SU-DHL-6 (cell line): ENCODE measurements at regions not wholly inside any gene's neighbourhood (a gene's known extent, or its start where the extent isn't known, plus 50 kb on each side); places are given as distances from the start of the nearest gene placed in this dataset.

Source experiments
- H2AFZ ChIP-seq: fragments of 200-600 bp; sonication (generic); 2 replicates; pipeline ENCODE4 v1.6.1; 2014; ENCODE audit warnings: low read depth, mild to moderate bottlenecking, moderate library complexity, mixed read lengths, antibody characterized with exemption, low read length; ENCODE audit not compliant: severe bottlenecking
- H3F3A ChIP-seq: fragments of 200-600 bp; shearing (Covaris generic); 2 replicates; pipeline ENCODE4 v1.6.0; 2016; ENCODE audit warnings: antibody characterized with exemption, mild to moderate bottlenecking; ENCODE audit not compliant: insufficient read depth
- H3K27ac ChIP-seq: fragments of 200-600 bp; sonication (generic); 2 replicates; pipeline ENCODE4 v1.5.1; 2016; ENCODE audit warnings: low read depth, mild to moderate bottlenecking, low read length, moderate library complexity, mixed read lengths
- H3K27me3 ChIP-seq: fragments of 200-600 bp; sonication (generic), shearing (Covaris generic); 2 replicates; pipeline ENCODE4 v1.6.0; 2014; ENCODE audit warnings: mild to moderate bottlenecking, low read length
- H3K36me3 ChIP-seq: fragments of 200-600 bp; sonication (generic); 2 replicates; pipeline ENCODE4 v1.6.1; 2014; ENCODE audit warnings: mild to moderate bottlenecking, low read length, mixed read lengths
- H3K4me2 ChIP-seq: fragments of 300-600, 200-600 bp; shearing (Covaris generic), sonication (generic); 2 replicates; pipeline ENCODE4 v1.6.0; 2014; ENCODE audit warnings: low read length, low read depth, mild to moderate bottlenecking; ENCODE audit not compliant: poor library complexity, severe bottlenecking
- H3K4me3 ChIP-seq: fragments of 200-600 bp; sonication (generic); 2 replicates; pipeline ENCODE4 v1.5.1; 2014; ENCODE audit warnings: antibody characterized with exemption, low read length, mild to moderate bottlenecking, mixed read lengths; ENCODE audit not compliant: insufficient read depth, poor library complexity, severe bottlenecking
- H3K79me2 ChIP-seq: fragments of 200-600 bp; sonication (generic); 2 replicates; pipeline ENCODE4 v1.6.1; 2014; ENCODE audit warnings: mild to moderate bottlenecking, low read length, moderate library complexity; ENCODE audit not compliant: insufficient read depth
- H3K9ac ChIP-seq: fragments of 200-600 bp; sonication (generic); 2 replicates; pipeline ENCODE4 v1.7.0; 2014; ENCODE audit warnings: mild to moderate bottlenecking, low read length
- H3K9me2 ChIP-seq: fragments of 200-600 bp; sonication (generic); replicated peaks from 2 replicates; pipeline ENCODE4 v1.6.1; 2014; ENCODE audit warnings: low read length; ENCODE audit not compliant: insufficient read depth
- H3K9me3 ChIP-seq: fragments of 200-600 bp; sonication (generic); 2 replicates; pipeline ENCODE4 v1.6.1; 2014; ENCODE audit warnings: low read length, mixed read lengths; ENCODE audit not compliant: insufficient read depth
- H4K20me1 ChIP-seq: fragments of 200-600 bp; sonication (generic); 2 replicates; pipeline ENCODE4 v1.6.1; 2014; ENCODE audit warnings: low read depth, mild to moderate bottlenecking, antibody characterized with exemption, low read length, moderate library complexity, mixed read lengths
- EZH2phosphoT487 ChIP-seq: fragments of 200-600 bp; sonication (generic), shearing (Covaris generic); conservative IDR thresholded peaks from 2 replicates; pipeline ENCODE4 v1.6.1; 2018; ENCODE audit warnings: mild to moderate bottlenecking, antibody characterized with exemption, low read length, moderate library complexity, mixed read lengths
- TF ChIP-seq, protein P1 (sequence below): fragments of 200-600 bp; sonication (generic); IDR thresholded peaks from one replicate; pipeline ENCODE4 v1.5.1; 2017; ENCODE audit warnings: antibody characterized with exemption, mild to moderate bottlenecking, low read length, moderate library complexity; ENCODE audit not compliant: insufficient read depth, poor library complexity, severe bottlenecking

DNA sequence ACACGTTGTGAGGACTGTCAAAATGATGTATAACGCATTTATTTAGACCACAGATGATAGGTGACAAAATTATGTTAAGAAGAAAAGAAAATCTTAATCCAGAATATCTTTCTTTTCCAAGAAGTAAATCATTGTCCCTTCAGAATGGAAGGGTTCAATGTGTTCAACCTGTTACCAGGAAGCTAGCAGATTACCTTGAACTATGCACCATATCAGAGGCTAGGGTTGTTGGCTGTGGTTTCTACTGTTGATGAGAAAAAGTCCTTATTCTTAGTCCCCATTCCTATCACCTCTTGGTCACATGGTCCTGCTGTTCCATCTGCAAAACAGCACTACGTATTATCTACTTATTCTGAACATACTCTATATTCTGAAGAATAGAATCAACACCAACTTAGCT is 339.5 kb upstream of the CADM1 start:
- no peaks in the 10 kb centered on the region for H3K79me2 ChIP-seq
- no peaks in the 10 kb centered on the region for H3K9me2 ChIP-seq
- H3K9ac ChIP-seq = no peak overlapping the region
- no peaks in the 10 kb centered on the region for H3F3A ChIP-seq
- H3K27ac ChIP-seq = no peak overlapping the region
- H3K9me3 ChIP-seq = no peaks in the 10 kb centered on the region
- no peaks in the 10 kb centered on the region for H4K20me1 ChIP-seq
- no peak overlapping the region for H2AFZ ChIP-seq
- H3K27me3 ChIP-seq = no peaks in the 10 kb centered on the region
- no peaks in the 10 kb centered on the region for H3K36me3 ChIP-seq
- H3K4me2 ChIP-seq = no peak overlapping the region
- no peak for TF ChIP-seq EZH2phosphoT487
- TF ChIP-seq, protein P1, sequence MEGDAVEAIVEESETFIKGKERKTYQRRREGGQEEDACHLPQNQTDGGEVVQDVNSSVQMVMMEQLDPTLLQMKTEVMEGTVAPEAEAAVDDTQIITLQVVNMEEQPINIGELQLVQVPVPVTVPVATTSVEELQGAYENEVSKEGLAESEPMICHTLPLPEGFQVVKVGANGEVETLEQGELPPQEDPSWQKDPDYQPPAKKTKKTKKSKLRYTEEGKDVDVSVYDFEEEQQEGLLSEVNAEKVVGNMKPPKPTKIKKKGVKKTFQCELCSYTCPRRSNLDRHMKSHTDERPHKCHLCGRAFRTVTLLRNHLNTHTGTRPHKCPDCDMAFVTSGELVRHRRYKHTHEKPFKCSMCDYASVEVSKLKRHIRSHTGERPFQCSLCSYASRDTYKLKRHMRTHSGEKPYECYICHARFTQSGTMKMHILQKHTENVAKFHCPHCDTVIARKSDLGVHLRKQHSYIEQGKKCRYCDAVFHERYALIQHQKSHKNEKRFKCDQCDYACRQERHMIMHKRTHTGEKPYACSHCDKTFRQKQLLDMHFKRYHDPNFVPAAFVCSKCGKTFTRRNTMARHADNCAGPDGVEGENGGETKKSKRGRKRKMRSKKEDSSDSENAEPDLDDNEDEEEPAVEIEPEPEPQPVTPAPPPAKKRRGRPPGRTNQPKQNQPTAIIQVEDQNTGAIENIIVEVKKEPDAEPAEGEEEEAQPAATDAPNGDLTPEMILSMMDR = no peak
- no peak overlapping the region for H3K4me3 ChIP-seq

DNA sequence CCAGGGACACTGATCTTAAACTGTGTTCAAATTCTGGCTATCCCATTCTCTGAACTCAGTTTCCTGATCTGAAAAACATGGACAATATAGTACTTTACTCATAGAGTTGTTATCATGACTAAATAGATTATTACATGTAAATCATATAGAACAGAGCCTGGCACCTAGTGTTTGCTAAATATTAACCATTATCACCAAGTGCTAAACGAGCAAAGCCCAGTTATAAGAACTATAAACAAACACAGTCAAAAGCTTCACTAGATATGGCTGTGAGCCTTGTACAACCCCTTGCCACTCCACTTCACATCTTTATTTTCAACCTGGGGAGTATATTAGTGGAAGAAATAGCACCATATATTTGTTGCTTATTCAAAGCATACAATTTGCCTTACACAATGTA is 338.9 kb upstream of the CADM1 start:
- H3K27me3 ChIP-seq = no peaks in the 10 kb centered on the region
- H4K20me1 ChIP-seq = no peaks in the 10 kb centered on the region
- H3K79me2 ChIP-seq = no peaks in the 10 kb centered on the region
- H3K9me2 ChIP-seq = no peaks in the 10 kb centered on the region
- no peaks in the 10 kb centered on the region for H3K36me3 ChIP-seq
- TF ChIP-seq, protein P1 = no peak
- TF ChIP-seq EZH2phosphoT487 = no peak
- no peak overlapping the region for H3K4me2 ChIP-seq
- no peaks in the 10 kb centered on the region for H3K9me3 ChIP-seq
- no peak overlapping the region for H3K27ac ChIP-seq
- H2AFZ ChIP-seq = no peak overlapping the region
- no peak overlapping the region for H3K9ac ChIP-seq
- no peaks in the 10 kb centered on the region for H3F3A ChIP-seq
- no peak overlapping the region for H3K4me3 ChIP-seq

DNA sequence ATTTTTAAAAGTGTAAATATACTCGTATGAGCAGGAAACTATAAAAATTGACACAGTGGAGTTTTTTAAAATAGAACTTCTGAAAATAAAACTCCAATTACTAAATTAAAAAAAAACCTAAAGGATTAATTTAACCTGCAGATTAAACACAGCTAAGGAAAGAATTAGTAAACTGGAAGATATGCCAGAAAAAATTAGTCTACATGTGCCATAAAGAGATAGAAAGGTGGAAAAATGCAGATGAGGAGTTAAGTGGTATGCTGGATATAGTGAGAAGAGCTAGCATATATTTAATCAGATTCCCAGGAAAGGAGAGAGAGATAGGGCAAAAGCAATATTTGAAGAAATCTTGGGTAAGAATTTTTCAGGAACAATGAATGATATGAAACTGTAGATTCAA is 315.8 kb upstream of the CADM1 start:
- Histone ChIP-seq H3K79me2 (no peaks in the 10 kb centered on the region), H3K27me3 (no peaks in the 10 kb centered on the region), H4K20me1 (no peaks in the 10 kb centered on the region), H3K9ac (no peak overlapping the region), H3F3A (no peaks in the 10 kb centered on the region), H3K4me3 (no peak overlapping the region), H3K9me2 (no peaks in the 10 kb centered on the region), H3K4me2 (no peak overlapping the region), H2AFZ (no peak overlapping the region), H3K9me3 (no peaks in the 10 kb centered on the region), H3K27ac (no peak overlapping the region), H3K36me3 (no peaks in the 10 kb centered on the region)
- TF ChIP-seq, protein P1 = no peak
- no peak for TF ChIP-seq EZH2phosphoT487

DNA sequence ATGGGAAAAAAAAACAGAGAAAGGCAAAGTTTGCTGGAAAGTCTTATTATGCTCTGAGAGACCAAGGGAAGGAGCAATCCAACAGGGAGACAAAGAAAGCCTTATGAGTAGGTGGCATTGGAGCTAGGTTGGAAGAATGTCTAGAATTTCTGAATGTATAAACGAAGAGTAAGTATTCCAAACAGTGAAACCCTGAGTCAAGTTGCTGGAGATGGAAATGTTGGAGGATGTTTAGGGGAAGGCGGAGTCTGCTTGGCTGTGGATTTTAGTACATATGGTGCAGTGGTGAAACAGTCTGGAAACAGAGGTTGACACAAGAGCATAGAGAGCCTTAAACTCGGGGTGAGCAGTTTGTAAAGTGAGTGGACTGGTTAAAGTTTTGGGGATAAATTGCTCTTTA is 314.8 kb upstream of the CADM1 start:
- Histone ChIP-seq H4K20me1 (no peaks in the 10 kb centered on the region), H3K79me2 (no peaks in the 10 kb centered on the region), H3K9me3 (no peaks in the 10 kb centered on the region), H2AFZ (no peak overlapping the region), H3K27me3 (no peaks in the 10 kb centered on the region), H3K9ac (no peak overlapping the region), H3K4me2 (no peak overlapping the region), H3K4me3 (no peak overlapping the region), H3K9me2 (no peaks in the 10 kb centered on the region), H3K27ac (no peak overlapping the region), H3F3A (no peaks in the 10 kb centered on the region), H3K36me3 (no peaks in the 10 kb centered on the region)
- TF ChIP-seq, protein P1 = no peak
- TF ChIP-seq EZH2phosphoT487 = no peak
